GM23338 (cell line): ENCODE measurements at regions not wholly inside any gene's neighbourhood (a gene's known extent, or its start where the extent isn't known, plus 50 kb on each side); places are given as distances from the start of the nearest gene placed in this dataset.

Source experiments
- ATAC-seq: fragments of 200-7000 bp; cut with Tn5 transposase; 3 replicates; pipeline ENCODE4 v1.9.1; 2020
- DNase-seq: peaks from one replicate; pipeline ENCODE4 v3.0.0-alpha.2; 2015; ENCODE audit warnings: low spot score
- H2AFZ ChIP-seq: fragments of 200-600 bp; sonication (generic); 2 replicates; pipeline ENCODE4 v1.8.0; 2016; ENCODE audit warnings: antibody characterized with exemption, mild to moderate bottlenecking, moderate library complexity
- H3F3A ChIP-seq: fragments of 200-600 bp; sonication (generic); replicated peaks from 2 replicates; pipeline ENCODE4 v1.8.0; 2017; ENCODE audit warnings: antibody characterized with exemption, mixed run types, low read depth
- H3K27ac ChIP-seq: fragments of 200-600 bp; sonication (generic); 2 replicates; pipeline ENCODE4 v1.6.1; 2016; ENCODE audit warnings: low read depth
- H3K27me3 ChIP-seq: fragments of 200-600 bp; sonication (generic); 2 replicates; pipeline ENCODE4 v1.8.0; 2016; ENCODE audit warnings: mild to moderate bottlenecking, mixed run types, moderate library complexity; ENCODE audit not compliant: insufficient read depth
- H3K36me3 ChIP-seq: fragments of 200-600 bp; sonication (generic); 2 replicates; pipeline ENCODE4 v1.8.0; 2016; ENCODE audit warnings: mild to moderate bottlenecking; ENCODE audit not compliant: insufficient read depth
- H3K4me1 ChIP-seq: fragments of 200-600 bp; sonication (generic); 2 replicates; pipeline ENCODE4 v1.8.0; 2016; ENCODE audit warnings: mild to moderate bottlenecking, moderate library complexity; ENCODE audit not compliant: insufficient read depth
- H3K4me2 ChIP-seq: fragments of 200-600 bp; sonication (generic); 2 replicates; pipeline ENCODE4 v1.7.1; 2017; ENCODE audit warnings: mixed run types
- H3K4me3 ChIP-seq: fragments of 200-600 bp; sonication (generic); 2 replicates; pipeline ENCODE4 v1.6.1; 2016; ENCODE audit warnings: mixed run types
- H3K79me2 ChIP-seq: fragments of 200-600 bp; sonication (generic); replicated peaks from 2 replicates; pipeline ENCODE4 v1.8.0; 2017; ENCODE audit warnings: mild to moderate bottlenecking; ENCODE audit not compliant: insufficient read depth
- H3K9me2 ChIP-seq: fragments of 200-600 bp; sonication (generic); 2 replicates; pipeline ENCODE4 v1.8.0; 2017; ENCODE audit not compliant: insufficient read depth
- H4K20me1 ChIP-seq: fragments of 200-600 bp; sonication (generic); replicated peaks from 2 replicates; pipeline ENCODE4 v1.8.0; 2017; ENCODE audit warnings: mild to moderate bottlenecking; ENCODE audit not compliant: insufficient read depth
- H3K27ac Mint-ChIP-seq: 2 replicates; pipeline ENCODE4 v1.8.0; 2020; ENCODE audit warnings: inconsistent platforms, mild to moderate bottlenecking, moderate library complexity, mixed read lengths
- H3K27me3 Mint-ChIP-seq: 3 replicates; pipeline ENCODE4 v1.8.0; 2022; ENCODE audit warnings: low read depth, mild to moderate bottlenecking, moderate library complexity, mixed read lengths, inconsistent platforms; ENCODE audit not compliant: insufficient read depth, poor library complexity
- H3K36me3 Mint-ChIP-seq: 3 replicates; pipeline ENCODE4 v1.8.0; 2021; ENCODE audit warnings: low read depth, mild to moderate bottlenecking, inconsistent platforms, moderate library complexity, mixed read lengths
- H3K4me1 Mint-ChIP-seq: 3 replicates; pipeline ENCODE4 v1.8.0; 2020; ENCODE audit warnings: mild to moderate bottlenecking, inconsistent platforms, mixed read lengths
- H3K4me3 Mint-ChIP-seq: 3 replicates; pipeline ENCODE4 v1.8.0; 2021; ENCODE audit warnings: moderate library complexity, mild to moderate bottlenecking, inconsistent platforms, mixed read lengths
- H3K9me3 Mint-ChIP-seq: 3 replicates; pipeline ENCODE4 v1.8.0; 2020; ENCODE audit warnings: moderate library complexity, mild to moderate bottlenecking, inconsistent platforms, mixed read lengths
- CREB1 ChIP-seq: fragments of 250-450 bp; sonication (Bioruptor Pico); IDR thresholded peaks from 2 replicates; pipeline ENCODE4 v1.5.0; 2020; ENCODE audit warnings: low read depth, mild to moderate bottlenecking, moderate library complexity
- EZH2 ChIP-seq: fragments of 200-600 bp; sonication (generic); IDR thresholded peaks from one replicate; pipeline ENCODE4 v1.8.0; 2017; ENCODE audit warnings: antibody characterized with exemption, mild to moderate bottlenecking, low read depth; ENCODE audit not compliant: unreplicated experiment
- EZH2phosphoT487 ChIP-seq: fragments of 200-600 bp; sonication (generic); IDR thresholded peaks from one replicate; pipeline ENCODE4 v1.8.1; 2018; ENCODE audit warnings: antibody characterized with exemption; ENCODE audit not compliant: unreplicated experiment
- JUNB ChIP-seq: IDR thresholded peaks from one replicate; pipeline ENCODE4 v1.6.1; 2016; ENCODE audit warnings: antibody characterized with exemption; ENCODE audit not compliant: unreplicated experiment
- NANOG ChIP-seq: IDR thresholded peaks from 2 replicates; pipeline ENCODE4 v1.6.1; 2016; ENCODE audit warnings: antibody characterized with exemption, borderline replicate concordance
- POLR2AphosphoS5 ChIP-seq: IDR thresholded peaks from 2 replicates; pipeline ENCODE4 v1.6.1; 2016; ENCODE audit warnings: antibody characterized with exemption, low read depth
- STAT1 ChIP-seq: IDR thresholded peaks from one replicate; pipeline ENCODE4 v1.6.1; 2016; ENCODE audit warnings: antibody characterized with exemption; ENCODE audit not compliant: unreplicated experiment
- ZNF114 ChIP-seq: fragments of 250-450 bp; sonication (Bioruptor Pico); IDR thresholded peaks from 2 replicates; pipeline ENCODE4 v1.5.0; 2020; ENCODE audit warnings: mild to moderate bottlenecking, moderate library complexity
- ZNF331 ChIP-seq: fragments of 250-450 bp; sonication (Bioruptor Pico); IDR thresholded peaks from 2 replicates; pipeline ENCODE4 v1.5.0; 2020; ENCODE audit warnings: low read depth, mild to moderate bottlenecking, moderate library complexity
- TF ChIP-seq, protein P1 (sequence below): fragments of 250-450 bp; sonication (Bioruptor Pico); IDR thresholded peaks from 2 replicates; pipeline ENCODE4 v1.5.0; 2020; ENCODE audit warnings: mild to moderate bottlenecking, moderate library complexity
- TF ChIP-seq, protein P2 (sequence below), 2 experiments: fragments of 200-600 bp in 1 of 2; sonication (generic) in 1 of 2; conservative IDR thresholded peaks; 2 replicates each; pipeline versions ENCODE4 v1.5.1 to v1.6.1; 2016 to 2017; ENCODE audit warnings: antibody characterized with exemption in 2 of 2, low read depth in 2 of 2, mild to moderate bottlenecking in 2 of 2, moderate library complexity in 1 of 2
- TF ChIP-seq, protein P3 (sequence below): IDR thresholded peaks from 2 replicates; pipeline ENCODE4 v1.6.1; 2016; ENCODE audit warnings: antibody characterized with exemption
- TF ChIP-seq, protein P4 (sequence below): IDR thresholded peaks from one replicate; pipeline ENCODE4 v1.6.1; 2018; ENCODE audit warnings: antibody characterized with exemption; ENCODE audit not compliant: unreplicated experiment

DNA sequence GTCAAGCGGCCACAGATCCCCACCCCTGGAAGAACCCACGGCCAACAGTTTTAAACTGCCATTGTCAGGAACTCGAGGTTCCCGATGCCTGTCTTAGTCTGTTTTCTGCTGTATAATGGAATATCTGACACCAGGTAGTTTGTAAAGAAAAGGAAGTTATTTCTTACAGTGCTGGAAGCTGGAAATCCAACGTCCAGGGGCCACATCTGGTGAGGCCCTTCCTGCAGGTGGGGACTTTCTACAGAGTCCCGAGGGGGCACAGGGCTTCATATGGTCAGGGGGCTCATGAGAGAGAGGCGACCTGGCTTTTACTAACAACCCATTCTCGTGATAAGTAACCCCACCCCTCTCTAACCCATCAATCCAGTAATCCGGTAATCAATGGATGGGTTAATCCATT, 501.6 kb upstream of the MYT1L start:
- ATAC-seq: no peak
- Mint-ChIP-seq H3K36me3 (no peaks in the 10 kb centered on the region), H3K4me3 (no peak overlapping the region), H3K27me3 (peaks cover 4% of the 10 kb centered on the region), H3K27ac (no peak overlapping the region), H3K4me1 (peaks cover 3% of the 10 kb centered on the region; the same call in 1 of the 3 replicates), H3K9me3 (peaks cover 11% of the 10 kb centered on the region; the same call in 1 of the 3 replicates)
- Histone ChIP-seq H3K27ac (no peak overlapping the region), H3K4me1 (no peaks in the 10 kb centered on the region), H3K27me3 (no peaks in the 10 kb centered on the region), H3F3A (no peaks in the 10 kb centered on the region), H3K36me3 (no peaks in the 10 kb centered on the region), H4K20me1 (no peaks in the 10 kb centered on the region), H3K9me2 (no peaks in the 10 kb centered on the region; the same call in 1 of the 2 replicates), H2AFZ (no peak overlapping the region), H3K79me2 (no peaks in the 10 kb centered on the region), H3K4me3 (no peak overlapping the region), H3K4me2 (no peak overlapping the region)
- no peak for DNase-seq
- TF ChIP-seq, protein P1, sequence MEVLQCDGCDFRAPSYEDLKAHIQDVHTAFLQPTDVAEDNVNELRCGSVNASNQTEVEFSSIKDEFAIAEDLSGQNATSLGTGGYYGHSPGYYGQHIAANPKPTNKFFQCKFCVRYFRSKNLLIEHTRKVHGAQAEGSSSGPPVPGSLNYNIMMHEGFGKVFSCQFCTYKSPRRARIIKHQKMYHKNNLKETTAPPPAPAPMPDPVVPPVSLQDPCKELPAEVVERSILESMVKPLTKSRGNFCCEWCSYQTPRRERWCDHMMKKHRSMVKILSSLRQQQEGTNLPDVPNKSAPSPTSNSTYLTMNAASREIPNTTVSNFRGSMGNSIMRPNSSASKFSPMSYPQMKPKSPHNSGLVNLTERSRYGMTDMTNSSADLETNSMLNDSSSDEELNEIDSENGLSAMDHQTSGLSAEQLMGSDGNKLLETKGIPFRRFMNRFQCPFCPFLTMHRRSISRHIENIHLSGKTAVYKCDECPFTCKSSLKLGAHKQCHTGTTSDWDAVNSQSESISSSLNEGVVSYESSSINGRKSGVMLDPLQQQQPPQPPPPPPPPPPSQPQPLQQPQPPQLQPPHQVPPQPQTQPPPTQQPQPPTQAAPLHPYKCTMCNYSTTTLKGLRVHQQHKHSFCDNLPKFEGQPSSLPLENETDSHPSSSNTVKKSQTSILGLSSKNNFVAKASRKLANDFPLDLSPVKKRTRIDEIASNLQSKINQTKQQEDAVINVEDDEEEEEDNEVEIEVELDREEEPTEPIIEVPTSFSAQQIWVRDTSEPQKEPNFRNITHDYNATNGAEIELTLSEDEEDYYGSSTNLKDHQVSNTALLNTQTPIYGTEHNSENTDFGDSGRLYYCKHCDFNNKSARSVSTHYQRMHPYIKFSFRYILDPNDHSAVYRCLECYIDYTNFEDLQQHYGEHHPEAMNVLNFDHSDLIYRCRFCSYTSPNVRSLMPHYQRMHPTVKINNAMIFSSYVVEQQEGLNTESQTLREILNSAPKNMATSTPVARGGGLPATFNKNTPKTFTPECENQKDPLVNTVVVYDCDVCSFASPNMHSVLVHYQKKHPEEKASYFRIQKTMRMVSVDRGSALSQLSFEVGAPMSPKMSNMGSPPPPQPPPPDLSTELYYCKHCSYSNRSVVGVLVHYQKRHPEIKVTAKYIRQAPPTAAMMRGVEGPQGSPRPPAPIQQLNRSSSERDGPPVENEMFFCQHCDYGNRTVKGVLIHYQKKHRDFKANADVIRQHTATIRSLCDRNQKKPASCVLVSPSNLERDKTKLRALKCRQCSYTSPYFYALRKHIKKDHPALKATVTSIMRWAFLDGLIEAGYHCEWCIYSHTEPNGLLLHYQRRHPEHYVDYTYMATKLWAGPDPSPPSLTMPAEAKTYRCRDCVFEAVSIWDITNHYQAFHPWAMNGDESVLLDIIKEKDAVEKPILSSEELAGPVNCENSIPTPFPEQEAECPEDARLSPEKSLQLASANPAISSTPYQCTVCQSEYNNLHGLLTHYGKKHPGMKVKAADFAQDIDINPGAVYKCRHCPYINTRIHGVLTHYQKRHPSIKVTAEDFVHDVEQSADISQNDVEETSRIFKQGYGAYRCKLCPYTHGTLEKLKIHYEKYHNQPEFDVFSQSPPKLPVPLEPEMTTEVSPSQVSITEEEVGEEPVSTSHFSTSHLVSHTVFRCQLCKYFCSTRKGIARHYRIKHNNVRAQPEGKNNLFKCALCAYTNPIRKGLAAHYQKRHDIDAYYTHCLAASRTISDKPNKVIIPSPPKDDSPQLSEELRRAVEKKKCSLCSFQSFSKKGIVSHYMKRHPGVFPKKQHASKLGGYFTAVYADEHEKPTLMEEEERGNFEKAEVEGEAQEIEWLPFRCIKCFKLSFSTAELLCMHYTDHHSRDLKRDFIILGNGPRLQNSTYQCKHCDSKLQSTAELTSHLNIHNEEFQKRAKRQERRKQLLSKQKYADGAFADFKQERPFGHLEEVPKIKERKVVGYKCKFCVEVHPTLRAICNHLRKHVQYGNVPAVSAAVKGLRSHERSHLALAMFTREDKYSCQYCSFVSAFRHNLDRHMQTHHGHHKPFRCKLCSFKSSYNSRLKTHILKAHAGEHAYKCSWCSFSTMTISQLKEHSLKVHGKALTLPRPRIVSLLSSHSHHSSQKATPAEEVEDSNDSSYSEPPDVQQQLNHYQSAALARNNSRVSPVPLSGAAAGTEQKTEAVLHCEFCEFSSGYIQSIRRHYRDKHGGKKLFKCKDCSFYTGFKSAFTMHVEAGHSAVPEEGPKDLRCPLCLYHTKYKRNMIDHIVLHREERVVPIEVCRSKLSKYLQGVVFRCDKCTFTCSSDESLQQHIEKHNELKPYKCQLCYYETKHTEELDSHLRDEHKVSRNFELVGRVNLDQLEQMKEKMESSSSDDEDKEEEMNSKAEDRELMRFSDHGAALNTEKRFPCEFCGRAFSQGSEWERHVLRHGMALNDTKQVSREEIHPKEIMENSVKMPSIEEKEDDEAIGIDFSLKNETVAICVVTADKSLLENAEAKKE (CRISPR knock-in tag): no peak
- TF ChIP-seq ZNF114 (CRISPR knock-in tag) (no peak), POLR2AphosphoS5 (no peak), EZH2 (no peak), JUNB (no peak), EZH2phosphoT487 (no peak), CREB1 (CRISPR knock-in tag) (no peak), STAT1 (no peak), NANOG (no peak), ZNF331 (CRISPR knock-in tag) (no peak)
- TF ChIP-seq, protein P2, sequence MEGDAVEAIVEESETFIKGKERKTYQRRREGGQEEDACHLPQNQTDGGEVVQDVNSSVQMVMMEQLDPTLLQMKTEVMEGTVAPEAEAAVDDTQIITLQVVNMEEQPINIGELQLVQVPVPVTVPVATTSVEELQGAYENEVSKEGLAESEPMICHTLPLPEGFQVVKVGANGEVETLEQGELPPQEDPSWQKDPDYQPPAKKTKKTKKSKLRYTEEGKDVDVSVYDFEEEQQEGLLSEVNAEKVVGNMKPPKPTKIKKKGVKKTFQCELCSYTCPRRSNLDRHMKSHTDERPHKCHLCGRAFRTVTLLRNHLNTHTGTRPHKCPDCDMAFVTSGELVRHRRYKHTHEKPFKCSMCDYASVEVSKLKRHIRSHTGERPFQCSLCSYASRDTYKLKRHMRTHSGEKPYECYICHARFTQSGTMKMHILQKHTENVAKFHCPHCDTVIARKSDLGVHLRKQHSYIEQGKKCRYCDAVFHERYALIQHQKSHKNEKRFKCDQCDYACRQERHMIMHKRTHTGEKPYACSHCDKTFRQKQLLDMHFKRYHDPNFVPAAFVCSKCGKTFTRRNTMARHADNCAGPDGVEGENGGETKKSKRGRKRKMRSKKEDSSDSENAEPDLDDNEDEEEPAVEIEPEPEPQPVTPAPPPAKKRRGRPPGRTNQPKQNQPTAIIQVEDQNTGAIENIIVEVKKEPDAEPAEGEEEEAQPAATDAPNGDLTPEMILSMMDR (conservative IDR thresholded peaks at IDR 0.05; ENCODE audit: low read depth in 2 of 2): no peak
- TF ChIP-seq, protein P3, sequence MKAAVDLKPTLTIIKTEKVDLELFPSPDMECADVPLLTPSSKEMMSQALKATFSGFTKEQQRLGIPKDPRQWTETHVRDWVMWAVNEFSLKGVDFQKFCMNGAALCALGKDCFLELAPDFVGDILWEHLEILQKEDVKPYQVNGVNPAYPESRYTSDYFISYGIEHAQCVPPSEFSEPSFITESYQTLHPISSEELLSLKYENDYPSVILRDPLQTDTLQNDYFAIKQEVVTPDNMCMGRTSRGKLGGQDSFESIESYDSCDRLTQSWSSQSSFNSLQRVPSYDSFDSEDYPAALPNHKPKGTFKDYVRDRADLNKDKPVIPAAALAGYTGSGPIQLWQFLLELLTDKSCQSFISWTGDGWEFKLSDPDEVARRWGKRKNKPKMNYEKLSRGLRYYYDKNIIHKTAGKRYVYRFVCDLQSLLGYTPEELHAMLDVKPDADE: no peak
- TF ChIP-seq, protein P4, sequence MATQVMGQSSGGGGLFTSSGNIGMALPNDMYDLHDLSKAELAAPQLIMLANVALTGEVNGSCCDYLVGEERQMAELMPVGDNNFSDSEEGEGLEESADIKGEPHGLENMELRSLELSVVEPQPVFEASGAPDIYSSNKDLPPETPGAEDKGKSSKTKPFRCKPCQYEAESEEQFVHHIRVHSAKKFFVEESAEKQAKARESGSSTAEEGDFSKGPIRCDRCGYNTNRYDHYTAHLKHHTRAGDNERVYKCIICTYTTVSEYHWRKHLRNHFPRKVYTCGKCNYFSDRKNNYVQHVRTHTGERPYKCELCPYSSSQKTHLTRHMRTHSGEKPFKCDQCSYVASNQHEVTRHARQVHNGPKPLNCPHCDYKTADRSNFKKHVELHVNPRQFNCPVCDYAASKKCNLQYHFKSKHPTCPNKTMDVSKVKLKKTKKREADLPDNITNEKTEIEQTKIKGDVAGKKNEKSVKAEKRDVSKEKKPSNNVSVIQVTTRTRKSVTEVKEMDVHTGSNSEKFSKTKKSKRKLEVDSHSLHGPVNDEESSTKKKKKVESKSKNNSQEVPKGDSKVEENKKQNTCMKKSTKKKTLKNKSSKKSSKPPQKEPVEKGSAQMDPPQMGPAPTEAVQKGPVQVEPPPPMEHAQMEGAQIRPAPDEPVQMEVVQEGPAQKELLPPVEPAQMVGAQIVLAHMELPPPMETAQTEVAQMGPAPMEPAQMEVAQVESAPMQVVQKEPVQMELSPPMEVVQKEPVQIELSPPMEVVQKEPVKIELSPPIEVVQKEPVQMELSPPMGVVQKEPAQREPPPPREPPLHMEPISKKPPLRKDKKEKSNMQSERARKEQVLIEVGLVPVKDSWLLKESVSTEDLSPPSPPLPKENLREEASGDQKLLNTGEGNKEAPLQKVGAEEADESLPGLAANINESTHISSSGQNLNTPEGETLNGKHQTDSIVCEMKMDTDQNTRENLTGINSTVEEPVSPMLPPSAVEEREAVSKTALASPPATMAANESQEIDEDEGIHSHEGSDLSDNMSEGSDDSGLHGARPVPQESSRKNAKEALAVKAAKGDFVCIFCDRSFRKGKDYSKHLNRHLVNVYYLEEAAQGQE: no peak
